ENCODE measurements at regions not wholly inside any gene's neighbourhood (a gene's known extent, or its start where the extent isn't known, plus 50 kb on each side); places are given as distances from the start of the nearest gene placed in this dataset.

DNA sequence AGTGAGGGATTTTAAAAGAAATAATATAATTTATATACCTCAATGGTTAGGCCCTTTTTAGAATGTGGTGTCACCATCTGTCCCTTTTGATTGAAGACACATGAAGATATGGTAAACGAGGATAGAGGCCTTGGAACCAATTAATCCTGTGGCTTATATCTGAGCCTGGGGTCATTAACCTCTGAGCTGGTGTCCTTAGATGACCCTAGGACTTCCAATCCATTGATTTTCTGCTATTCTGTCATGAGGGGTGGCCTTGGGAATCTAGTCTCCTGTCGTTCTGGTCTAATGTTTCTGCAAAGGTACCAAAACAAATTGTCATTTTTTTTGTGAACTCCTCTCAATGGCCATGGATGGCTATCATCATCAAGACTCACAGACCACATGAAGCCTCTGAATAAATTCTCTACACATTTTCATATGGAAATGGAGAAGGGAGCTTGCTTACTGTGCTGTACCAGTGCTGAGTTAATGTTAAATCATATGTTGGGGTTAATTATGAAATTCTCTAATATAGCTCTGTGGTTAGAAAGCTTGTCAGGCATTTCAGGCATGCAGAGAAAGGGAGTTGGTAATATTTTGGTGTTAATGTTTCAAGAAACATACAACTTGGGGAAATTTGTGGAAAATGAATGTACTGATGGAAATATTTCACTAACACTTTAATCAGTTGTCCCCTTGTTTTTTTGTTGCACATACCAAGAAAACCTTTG, 204.2 kb upstream of the IL15 start (continued):
- TF ChIP-seq RFX5 (IDR thresholded peaks at IDR 0.05; ENCODE audit: borderline replicate concordance, low read depth, low read length): no peak
- TF ChIP-seq NANOG (IDR thresholded peaks at IDR 0.05; ENCODE audit: insufficient read depth, low read depth, low read length, poor library complexity, severe bottlenecking): no peak
- TF ChIP-seq ATF3 (IDR thresholded peaks at IDR 0.05; ENCODE audit: insufficient read depth, low read depth, low read length): no peak
- no peak for TF ChIP-seq GABPA (IDR thresholded peaks at IDR 0.05; ENCODE audit: borderline replicate concordance, insufficient read depth, low read length)
- TF ChIP-seq SIX5 (IDR thresholded peaks at IDR 0.05; ENCODE audit: low read depth, low read length): no peak
- no peak for TF ChIP-seq BACH1 (IDR thresholded peaks at IDR 0.05; ENCODE audit: low read length)
- TF ChIP-seq FOSL1 (IDR thresholded peaks at IDR 0.05; ENCODE audit: insufficient read depth, low read depth, low read length): no peak

Measured in H1 (cell line).